ENCODE measurements at regions not wholly inside any gene's neighbourhood (a gene's known extent, or its start where the extent isn't known, plus 50 kb on each side); places are given as distances from the start of the nearest gene placed in this dataset.

- no peak for TF ChIP-seq CTCF (conservative IDR thresholded peaks at IDR 0.05)
- no peak for TF ChIP-seq ZFX (IDR thresholded peaks at IDR 0.05)
Measured at GRCh38 chr15:31459400-31459748, 132.7 kb downstream of the KLF13 start.

Data from C4-2B (cell line).